ENCODE measurements at regions not wholly inside any gene's neighbourhood (a gene's known extent, or its start where the extent isn't known, plus 50 kb on each side); places are given as distances from the start of the nearest gene placed in this dataset.

DNA sequence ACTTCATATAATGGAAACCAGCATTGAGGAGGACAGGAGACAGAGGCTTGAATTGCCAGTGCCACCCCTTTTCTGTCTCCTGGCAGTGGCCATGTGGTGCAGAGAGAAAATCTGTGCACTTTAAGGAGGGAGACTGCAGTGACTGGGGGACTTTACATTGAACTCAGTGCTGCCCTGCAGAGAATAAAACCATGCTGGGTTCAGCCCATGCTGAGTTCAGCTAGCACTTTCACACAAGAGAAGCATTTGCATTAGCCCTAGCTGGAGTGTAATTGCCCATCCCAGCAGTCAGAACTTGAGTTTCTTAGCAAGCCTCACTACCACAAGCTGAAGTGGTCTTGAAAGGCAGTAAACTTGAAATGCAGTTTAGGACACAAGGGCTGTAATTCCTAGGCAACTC, 677.5 kb downstream of the ZPLD1 start:
- DNase-seq = no peak
- Histone ChIP-seq H3K27ac (no peak overlapping the region), H3K36me3 (no peaks in the 10 kb centered on the region), H3K4me3 (ENCODE audit: low read depth, low read length) (no peak overlapping the region), H3K27me3 (ENCODE audit: insufficient read depth, low read depth, severe bottlenecking) (no peaks in the 10 kb centered on the region), H3K9me3 (ENCODE audit: severe bottlenecking) (no peaks in the 10 kb centered on the region)
- TF ChIP-seq, protein P1, sequence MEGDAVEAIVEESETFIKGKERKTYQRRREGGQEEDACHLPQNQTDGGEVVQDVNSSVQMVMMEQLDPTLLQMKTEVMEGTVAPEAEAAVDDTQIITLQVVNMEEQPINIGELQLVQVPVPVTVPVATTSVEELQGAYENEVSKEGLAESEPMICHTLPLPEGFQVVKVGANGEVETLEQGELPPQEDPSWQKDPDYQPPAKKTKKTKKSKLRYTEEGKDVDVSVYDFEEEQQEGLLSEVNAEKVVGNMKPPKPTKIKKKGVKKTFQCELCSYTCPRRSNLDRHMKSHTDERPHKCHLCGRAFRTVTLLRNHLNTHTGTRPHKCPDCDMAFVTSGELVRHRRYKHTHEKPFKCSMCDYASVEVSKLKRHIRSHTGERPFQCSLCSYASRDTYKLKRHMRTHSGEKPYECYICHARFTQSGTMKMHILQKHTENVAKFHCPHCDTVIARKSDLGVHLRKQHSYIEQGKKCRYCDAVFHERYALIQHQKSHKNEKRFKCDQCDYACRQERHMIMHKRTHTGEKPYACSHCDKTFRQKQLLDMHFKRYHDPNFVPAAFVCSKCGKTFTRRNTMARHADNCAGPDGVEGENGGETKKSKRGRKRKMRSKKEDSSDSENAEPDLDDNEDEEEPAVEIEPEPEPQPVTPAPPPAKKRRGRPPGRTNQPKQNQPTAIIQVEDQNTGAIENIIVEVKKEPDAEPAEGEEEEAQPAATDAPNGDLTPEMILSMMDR (IDR thresholded peaks at IDR 0.05; ENCODE audit: low read depth, low read length) = no peak

DNA sequence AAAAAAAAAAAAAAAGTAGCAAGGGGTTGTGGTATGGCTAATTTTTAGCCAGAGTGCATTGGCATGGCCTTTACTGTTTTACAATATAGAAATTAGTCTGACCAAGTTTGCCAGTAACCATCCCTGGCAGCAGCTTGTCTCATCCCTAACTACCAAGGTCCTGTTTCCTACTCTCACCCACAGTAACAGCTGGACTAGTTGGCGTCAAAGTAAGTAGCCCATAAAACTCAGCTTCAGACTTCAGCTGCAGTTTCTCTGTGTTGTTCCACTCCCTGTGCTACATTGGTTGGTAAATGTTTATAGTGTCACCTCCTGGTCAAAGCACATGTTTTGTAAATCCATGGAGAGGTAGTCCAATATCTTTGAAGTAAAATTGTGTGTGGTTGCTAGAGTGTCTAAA, 691.3 kb downstream of the ZPLD1 start:
- Histone ChIP-seq H3K9me3 (ENCODE audit: severe bottlenecking) (no peaks in the 10 kb centered on the region), H3K36me3 (no peaks in the 10 kb centered on the region), H3K4me3 (ENCODE audit: low read depth, low read length) (no peak overlapping the region), H3K27ac (no peak overlapping the region), H3K27me3 (ENCODE audit: insufficient read depth, low read depth, severe bottlenecking) (no peaks in the 10 kb centered on the region)
- DNase-seq = no peak
- TF ChIP-seq, protein P1 (IDR thresholded peaks at IDR 0.05; ENCODE audit: low read depth, low read length) = no peak

DNA sequence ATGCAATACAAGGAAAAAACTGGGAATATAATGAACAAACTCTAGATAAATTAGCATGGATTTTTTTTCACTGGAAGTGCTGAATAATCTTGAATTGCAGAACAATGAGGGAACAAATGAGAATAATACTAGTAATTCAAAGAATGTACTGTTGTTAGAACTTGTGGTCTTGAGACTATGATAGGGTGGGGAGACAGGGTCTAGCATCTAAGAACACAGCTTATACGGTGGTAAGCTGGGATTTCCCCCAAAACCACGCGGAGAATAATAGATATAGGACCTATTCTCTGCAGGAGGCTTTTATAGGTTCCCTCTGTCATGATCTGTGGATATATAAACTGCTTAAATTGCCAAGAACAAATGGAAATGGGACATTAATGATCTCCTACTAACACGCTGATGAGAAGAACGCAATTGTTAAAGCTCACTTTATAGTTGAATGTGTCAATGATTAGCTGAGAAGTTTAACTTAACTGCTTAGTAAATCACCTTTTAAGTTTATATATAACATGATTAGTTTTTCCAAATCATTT, 692.3 kb downstream of the ZPLD1 start:
- H3K4me3 ChIP-seq (ENCODE audit: low read depth, low read length) = no peak overlapping the region
- H3K36me3 ChIP-seq = no peaks in the 10 kb centered on the region
- TF ChIP-seq, protein P1 (IDR thresholded peaks at IDR 0.05; ENCODE audit: low read depth, low read length) = no peak
- no peaks in the 10 kb centered on the region for H3K27me3 ChIP-seq (ENCODE audit: insufficient read depth, low read depth, severe bottlenecking)
- no peaks in the 10 kb centered on the region for H3K9me3 ChIP-seq (ENCODE audit: severe bottlenecking)
- DNase-seq = no peak
- no peak overlapping the region for H3K27ac ChIP-seq

DNA sequence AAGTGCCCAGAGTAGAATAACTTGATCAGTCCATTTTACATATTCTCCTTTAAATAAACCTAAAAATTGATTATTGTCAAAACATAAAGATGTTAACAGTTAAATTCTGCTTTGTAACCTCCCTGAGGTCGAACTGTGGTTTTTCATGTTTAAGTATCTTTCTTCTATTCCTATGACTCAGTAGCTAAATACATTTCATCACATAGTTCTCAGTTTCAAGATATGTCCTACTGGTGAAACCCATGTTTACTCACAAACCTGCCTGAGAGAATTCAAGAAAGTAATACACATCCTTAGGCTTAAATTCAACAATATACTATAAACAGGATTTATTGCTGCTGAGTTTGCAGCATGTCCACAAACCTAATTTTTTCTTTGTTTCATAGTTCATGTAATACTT, 692.9 kb downstream of the ZPLD1 start:
- Histone ChIP-seq H3K36me3 (no peaks in the 10 kb centered on the region), H3K27ac (no peak overlapping the region), H3K27me3 (ENCODE audit: insufficient read depth, low read depth, severe bottlenecking) (no peaks in the 10 kb centered on the region), H3K9me3 (ENCODE audit: severe bottlenecking) (no peaks in the 10 kb centered on the region), H3K4me3 (ENCODE audit: low read depth, low read length) (no peak overlapping the region)
- DNase-seq = no peak
- TF ChIP-seq, protein P1 (IDR thresholded peaks at IDR 0.05; ENCODE audit: low read depth, low read length) = no peak

DNA sequence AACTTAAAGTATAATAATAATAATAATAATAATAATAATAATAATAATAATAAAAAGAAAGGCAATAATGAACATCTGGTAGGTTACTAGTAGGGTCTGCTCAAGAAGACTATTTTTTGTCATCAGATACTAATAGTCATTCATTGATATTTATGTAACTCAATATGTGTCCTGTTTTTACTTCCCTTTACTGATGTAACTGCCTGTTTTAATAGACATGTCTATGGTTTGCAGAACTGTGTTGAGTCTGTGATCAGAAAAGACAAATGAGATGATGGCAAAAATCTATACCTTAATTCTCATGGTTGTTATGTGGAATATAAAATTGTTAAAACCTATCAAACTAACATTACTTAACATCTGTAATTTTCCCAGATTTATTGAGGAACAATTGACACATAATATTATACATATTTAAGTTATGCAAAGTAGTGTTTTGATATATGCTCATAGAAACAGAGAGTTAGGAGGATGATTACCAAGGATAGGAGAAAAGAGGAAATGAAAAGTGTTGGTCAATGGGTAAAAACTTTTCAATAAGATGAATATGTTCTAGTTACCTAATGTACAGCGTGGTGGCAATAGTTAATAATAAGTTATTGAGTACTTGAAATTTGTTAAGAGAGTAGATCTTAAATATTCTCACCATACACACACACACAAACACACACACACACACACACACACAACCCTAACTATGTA, 699.4 kb downstream of the ZPLD1 start:
- TF ChIP-seq, protein P1 (IDR thresholded peaks at IDR 0.05; ENCODE audit: low read depth, low read length) = no peak
- no peak overlapping the region for H3K27ac ChIP-seq
- no peak for DNase-seq
- H3K4me3 ChIP-seq (ENCODE audit: low read depth, low read length) = no peak overlapping the region
- H3K36me3 ChIP-seq = no peaks in the 10 kb centered on the region
- H3K9me3 ChIP-seq (ENCODE audit: severe bottlenecking) = no peaks in the 10 kb centered on the region
- H3K27me3 ChIP-seq (ENCODE audit: insufficient read depth, low read depth, severe bottlenecking) = no peaks in the 10 kb centered on the region

DNA sequence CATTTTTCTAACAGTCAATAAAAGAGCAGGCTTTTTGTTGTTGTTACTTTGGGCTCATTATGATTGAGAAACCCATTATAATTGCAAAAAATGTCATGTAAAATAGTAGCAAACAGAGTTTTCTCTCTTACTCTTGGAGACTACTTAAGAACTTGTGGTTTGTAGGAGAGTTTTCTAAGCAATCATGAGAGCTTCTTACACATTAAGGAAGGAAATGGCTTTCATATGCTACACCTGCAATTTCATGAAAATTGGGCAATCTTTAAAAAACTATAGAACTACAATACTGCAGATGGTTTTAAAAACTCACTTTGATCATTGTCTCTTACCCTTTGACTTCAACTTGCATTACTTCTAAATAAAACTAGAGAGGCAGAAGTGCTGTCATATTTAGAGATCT, 701.8 kb downstream of the ZPLD1 start:
- TF ChIP-seq, protein P1 (IDR thresholded peaks at IDR 0.05; ENCODE audit: low read depth, low read length) = no peak
- H3K4me3 ChIP-seq (ENCODE audit: low read depth, low read length) = no peak overlapping the region
- H3K27me3 ChIP-seq (ENCODE audit: insufficient read depth, low read depth, severe bottlenecking) = no peaks in the 10 kb centered on the region
- DNase-seq = no peak
- no peak overlapping the region for H3K27ac ChIP-seq
- no peaks in the 10 kb centered on the region for H3K9me3 ChIP-seq (ENCODE audit: severe bottlenecking)
- no peaks in the 10 kb centered on the region for H3K36me3 ChIP-seq
